GM12878 (cell line): ENCODE measurements at regions not wholly inside any gene's neighbourhood (a gene's known extent, or its start where the extent isn't known, plus 50 kb on each side); places are given as distances from the start of the nearest gene placed in this dataset.

Source experiments
- ATAC-seq: fragments of 200-7000 bp; cut with Tn5 transposase; 3 replicates; pipeline ENCODE4 v1.9.1; 2020; ENCODE audit warnings: mild to moderate bottlenecking, moderate library complexity
- BruUV-seq: library from RNA; stranded (reverse); fragments of 400-500 nt; replicated peaks from 2 replicates; lab custom pipeline; 2021; lab: Mats Ljungman, UMichigan
- CTCF ChIA-PET: fragments of 300-600 bp; sonication (Branson Sonifier 250); formaldehyde crosslinking; extraction: SDS; loops from one replicate; lab custom pipeline; 2021; ENCODE audit warnings: inconsistent platforms; lab: Yijun Ruan, JAX
- POLR2A ChIA-PET: fragments of 350-600 bp; formaldehyde crosslinking; extraction: SDS; loops from one replicate; lab custom pipeline; 2021; ENCODE audit warnings: inconsistent platforms; lab: Charles Lee
- RAD21 ChIA-PET: fragments of 300-600 bp; sonication (Branson Sonifier 250); formaldehyde crosslinking; loops from one replicate; lab custom pipeline; 2023; ENCODE audit warnings: antibody characterized with exemption; ENCODE audit not compliant: unreplicated experiment; lab: Charles Lee
- SMC1A ChIA-PET: fragments of 300-600 bp; sonication (Branson Sonifier 250); formaldehyde crosslinking; loops from one replicate; lab custom pipeline; 2023; ENCODE audit not compliant: unreplicated experiment, uncharacterized antibody; lab: Charles Lee
- DNase-seq: peaks from one replicate; pipeline ENCODE4 v3.0.0-alpha.2; 2011; ENCODE audit warnings: low read depth, low spot score
- FAIRE-seq: peaks from 3 replicates; lab custom pipeline; 2011; peaks lifted over from hg19 to GRCh38; lab: Jason Lieb, UNC
- H2AFZ ChIP-seq: 2 replicates; pipeline ENCODE4 v1.6.0; 2011; ENCODE audit warnings: low read depth, low read length, control low read depth; ENCODE audit not compliant: control insufficient read depth
- H3K27ac ChIP-seq: 2 replicates; pipeline ENCODE4 v1.5.1; 2011; ENCODE audit warnings: control low read depth; ENCODE audit not compliant: control insufficient read depth, insufficient read depth
- H3K27me3 ChIP-seq, 2 experiments: replicated peaks in 1 of 2; 2 replicates each; pipeline versions ENCODE4 v1.6.0 to v1.6.1; 2011; ENCODE audit warnings: low read length in 1 of 2; ENCODE audit not compliant: control insufficient read depth in 2 of 2, insufficient read depth in 2 of 2
- H3K36me3 ChIP-seq, 2 experiments: 2 replicates each; pipeline ENCODE4 v1.5.1; 2011; ENCODE audit warnings: low read length in 1 of 2; ENCODE audit not compliant: control insufficient read depth in 2 of 2, insufficient read depth in 2 of 2
- H3K4me1 ChIP-seq: 2 replicates; pipeline ENCODE4 v1.6.1; 2011; ENCODE audit warnings: mild to moderate bottlenecking, low read length, moderate library complexity, mixed read lengths; ENCODE audit not compliant: control insufficient read depth, insufficient read depth
- H3K4me2 ChIP-seq: 2 replicates; pipeline ENCODE4 v1.6.0; 2011; ENCODE audit warnings: control low read depth; ENCODE audit not compliant: control insufficient read depth, insufficient read depth
- H3K4me3 ChIP-seq: fragments of 200-600 bp; sonication (generic); 2 replicates; pipeline ENCODE4 v1.5.1; 2016
- H3K79me2 ChIP-seq: 2 replicates; pipeline ENCODE4 v1.6.0; 2011; ENCODE audit warnings: low read length; ENCODE audit not compliant: control insufficient read depth, insufficient read depth
- H3K9ac ChIP-seq: 2 replicates; pipeline ENCODE4 v1.8.0; 2011; ENCODE audit warnings: low read length, control low read depth, mixed read lengths; ENCODE audit not compliant: control insufficient read depth, insufficient read depth
- H3K9me3 ChIP-seq: replicated peaks from 3 replicates; pipeline ENCODE4 v1.5.1; 2011; ENCODE audit warnings: mild to moderate bottlenecking, low read length; ENCODE audit not compliant: control insufficient read depth, insufficient read depth
- H4K20me1 ChIP-seq: 2 replicates; pipeline ENCODE4 v1.6.0; 2011; ENCODE audit not compliant: control insufficient read depth, insufficient read depth
- BRCA1 ChIP-seq: IDR thresholded peaks from 2 replicates; pipeline ENCODE4 v1.6.1; 2011; ENCODE audit warnings: low read depth, low read length, improper control_type of control experiment
- CHD4 ChIP-seq: fragments of 200-600 bp; sonication (generic); IDR thresholded peaks from 2 replicates; pipeline ENCODE4 v1.6.1; 2016; ENCODE audit warnings: mild to moderate bottlenecking
- DPF2 ChIP-seq: fragments of 450-650 bp; IDR thresholded peaks from 2 replicates; pipeline ENCODE4 v1.6.1; 2017; ENCODE audit warnings: mild to moderate bottlenecking
- EGR1 ChIP-seq, 2 experiments: IDR thresholded peaks; 1 replicate in 1 of 2; 2 replicates in 1 of 2; pipeline ENCODE4 v1.6.1; 2011 to 2012; ENCODE audit warnings: low read depth in 2 of 2, low read length in 2 of 2, borderline replicate concordance in 1 of 2, mild to moderate bottlenecking in 1 of 2, moderate library complexity in 1 of 2
- MXI1 ChIP-seq: fragments of 150-350 bp; IDR thresholded peaks from 2 replicates; pipeline ENCODE4 v1.6.1; 2011; ENCODE audit warnings: low read depth, mild to moderate bottlenecking, inconsistent platforms, low read length, improper control_type of control experiment
- NFXL1 ChIP-seq: fragments of 450-650 bp; IDR thresholded peaks from 2 replicates; pipeline ENCODE4 v1.6.1; 2017; ENCODE audit warnings: antibody characterized with exemption, mild to moderate bottlenecking, borderline replicate concordance
- NR2F1 ChIP-seq: fragments of 450-650 bp; conservative IDR thresholded peaks from 2 replicates; pipeline ENCODE4 v1.6.1; 2017; ENCODE audit warnings: mild to moderate bottlenecking
- POLR2A ChIP-seq: IDR thresholded peaks from 2 replicates; pipeline ENCODE4 v1.6.1; 2011; ENCODE audit warnings: low read depth, mild to moderate bottlenecking, low read length
- RB1 ChIP-seq: fragments of 450-650 bp; formaldehyde crosslinking; IDR thresholded peaks from 2 replicates; pipeline ENCODE4 v1.6.1; 2017; ENCODE audit warnings: mild to moderate bottlenecking, borderline replicate concordance
- SIX5 ChIP-seq: IDR thresholded peaks from 2 replicates; pipeline ENCODE4 v1.6.1; 2011; ENCODE audit warnings: mild to moderate bottlenecking, low read depth, low read length, moderate library complexity; ENCODE audit not compliant: severe bottlenecking
- SRF ChIP-seq, 2 experiments: IDR thresholded peaks; 2 replicates each; pipeline ENCODE4 v1.6.1; 2011; ENCODE audit warnings: low read depth in 2 of 2, low read length in 2 of 2, mild to moderate bottlenecking in 1 of 2, moderate library complexity in 1 of 2
- ZBED1 ChIP-seq: IDR thresholded peaks from 2 replicates; pipeline ENCODE4 v1.6.1; 2016; ENCODE audit warnings: borderline replicate concordance
- in situ Hi-C: fragments of 300-500 bp; cut with MboI; formaldehyde crosslinking; loops from 9 replicates; pipeline ENCODE4 v1.14.3; 2018; ENCODE audit warnings: mixed read lengths
- intact Hi-C: fragments of 100-400 bp; cut with micrococcal nuclease; formaldehyde crosslinking; loops from one replicate; pipeline ENCODE4 v1.14.2; 2022; ENCODE audit not compliant: unreplicated experiment
- TF ChIP-seq, protein P1 (sequence below): fragments of 450-650 bp; IDR thresholded peaks from 2 replicates; pipeline ENCODE4 v1.6.1; 2014; ENCODE audit warnings: mild to moderate bottlenecking
- TF ChIP-seq, protein P2 (sequence below): fragments of 450-650 bp; formaldehyde crosslinking; IDR thresholded peaks from 2 replicates; pipeline ENCODE4 v1.4.0; 2020; ENCODE audit warnings: mild to moderate bottlenecking, moderate library complexity
- TF ChIP-seq, protein P3 (sequence below): fragments of 450-650 bp; IDR thresholded peaks from 2 replicates; pipeline ENCODE4 v1.6.1; 2017; ENCODE audit warnings: mild to moderate bottlenecking, moderate library complexity
- TF ChIP-seq, protein P4 (sequence below): IDR thresholded peaks from 2 replicates; pipeline ENCODE4 v1.6.1; 2012; ENCODE audit warnings: low read depth, low read length, improper control_type of control experiment
- TF ChIP-seq, protein P5 (sequence below): IDR thresholded peaks from 2 replicates; pipeline ENCODE4 v1.6.1; 2011; ENCODE audit warnings: low read depth, low read length, improper control_type of control experiment, borderline replicate concordance

DNA sequence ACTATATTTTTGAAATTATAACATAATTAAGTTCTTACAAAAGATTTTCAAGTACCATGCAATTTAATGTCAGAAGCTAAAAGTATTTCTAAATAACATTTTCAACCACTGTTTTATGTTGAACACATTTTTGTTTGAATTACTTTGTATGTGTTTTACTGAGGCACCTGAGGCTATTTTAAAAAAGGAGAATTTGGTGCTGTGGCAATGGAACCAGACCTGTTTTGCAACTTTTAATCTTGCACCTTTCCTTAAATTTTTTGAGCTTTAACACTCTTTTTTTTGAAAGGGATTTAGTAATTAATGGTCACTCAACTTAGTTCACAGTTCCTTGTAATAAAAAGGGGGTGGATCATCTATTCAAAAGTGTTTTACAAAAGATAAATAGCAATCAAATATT lies 561.6 kb downstream of the ZBBX start:
- Histone ChIP-seq H3K79me2 (no peaks in the 10 kb centered on the region), H3K27me3 (no peaks in the 10 kb centered on the region), H3K4me1 (no peaks in the 10 kb centered on the region), H4K20me1 (no peaks in the 10 kb centered on the region), H3K4me3 (no peak overlapping the region), H3K4me2 (no peak overlapping the region), H2AFZ (no peak overlapping the region), H3K27ac (no peak overlapping the region), H3K9me3 (no peaks in the 10 kb centered on the region), H3K36me3 (no peaks in the 10 kb centered on the region), H3K9ac (no peak overlapping the region)
- ATAC-seq (no peak), DNase-seq (no peak), FAIRE-seq (no peak)
- no TSS peak for BruUV-seq
- SMC1A ChIA-PET, result no interaction called here
- intact Hi-C loops, result no loop called here
- RAD21 ChIA-PET, result no interaction called here
- POLR2A ChIA-PET, result no interaction called here
- CTCF ChIA-PET, result interaction anchor here (1.1 kb wide), 1 partner anchor 19 kb away, joined by 4 read pairs; no protein-coding TSS in a partner anchor
- in situ Hi-C loops, result no loop called here
- no peak for TF ChIP-seq ZBED1
- no peak for TF ChIP-seq POLR2A
- no peak for TF ChIP-seq MXI1
- TF ChIP-seq, protein P1, sequence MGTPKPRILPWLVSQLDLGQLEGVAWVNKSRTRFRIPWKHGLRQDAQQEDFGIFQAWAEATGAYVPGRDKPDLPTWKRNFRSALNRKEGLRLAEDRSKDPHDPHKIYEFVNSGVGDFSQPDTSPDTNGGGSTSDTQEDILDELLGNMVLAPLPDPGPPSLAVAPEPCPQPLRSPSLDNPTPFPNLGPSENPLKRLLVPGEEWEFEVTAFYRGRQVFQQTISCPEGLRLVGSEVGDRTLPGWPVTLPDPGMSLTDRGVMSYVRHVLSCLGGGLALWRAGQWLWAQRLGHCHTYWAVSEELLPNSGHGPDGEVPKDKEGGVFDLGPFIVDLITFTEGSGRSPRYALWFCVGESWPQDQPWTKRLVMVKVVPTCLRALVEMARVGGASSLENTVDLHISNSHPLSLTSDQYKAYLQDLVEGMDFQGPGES, result no peak
- TF ChIP-seq, protein P2, sequence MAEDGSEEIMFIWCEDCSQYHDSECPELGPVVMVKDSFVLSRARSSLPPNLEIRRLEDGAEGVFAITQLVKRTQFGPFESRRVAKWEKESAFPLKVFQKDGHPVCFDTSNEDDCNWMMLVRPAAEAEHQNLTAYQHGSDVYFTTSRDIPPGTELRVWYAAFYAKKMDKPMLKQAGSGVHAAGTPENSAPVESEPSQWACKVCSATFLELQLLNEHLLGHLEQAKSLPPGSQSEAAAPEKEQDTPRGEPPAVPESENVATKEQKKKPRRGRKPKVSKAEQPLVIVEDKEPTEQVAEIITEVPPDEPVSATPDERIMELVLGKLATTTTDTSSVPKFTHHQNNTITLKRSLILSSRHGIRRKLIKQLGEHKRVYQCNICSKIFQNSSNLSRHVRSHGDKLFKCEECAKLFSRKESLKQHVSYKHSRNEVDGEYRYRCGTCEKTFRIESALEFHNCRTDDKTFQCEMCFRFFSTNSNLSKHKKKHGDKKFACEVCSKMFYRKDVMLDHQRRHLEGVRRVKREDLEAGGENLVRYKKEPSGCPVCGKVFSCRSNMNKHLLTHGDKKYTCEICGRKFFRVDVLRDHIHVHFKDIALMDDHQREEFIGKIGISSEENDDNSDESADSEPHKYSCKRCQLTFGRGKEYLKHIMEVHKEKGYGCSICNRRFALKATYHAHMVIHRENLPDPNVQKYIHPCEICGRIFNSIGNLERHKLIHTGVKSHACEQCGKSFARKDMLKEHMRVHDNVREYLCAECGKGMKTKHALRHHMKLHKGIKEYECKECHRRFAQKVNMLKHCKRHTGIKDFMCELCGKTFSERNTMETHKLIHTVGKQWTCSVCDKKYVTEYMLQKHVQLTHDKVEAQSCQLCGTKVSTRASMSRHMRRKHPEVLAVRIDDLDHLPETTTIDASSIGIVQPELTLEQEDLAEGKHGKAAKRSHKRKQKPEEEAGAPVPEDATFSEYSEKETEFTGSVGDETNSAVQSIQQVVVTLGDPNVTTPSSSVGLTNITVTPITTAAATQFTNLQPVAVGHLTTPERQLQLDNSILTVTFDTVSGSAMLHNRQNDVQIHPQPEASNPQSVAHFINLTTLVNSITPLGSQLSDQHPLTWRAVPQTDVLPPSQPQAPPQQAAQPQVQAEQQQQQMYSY (CRISPR knock-in tag), result no peak
- no peak for TF ChIP-seq RB1
- TF ChIP-seq DPF2, result no peak
- TF ChIP-seq NFXL1, result no peak
- no peak for TF ChIP-seq SIX5
- no peak for TF ChIP-seq BRCA1
- TF ChIP-seq, protein P3, sequence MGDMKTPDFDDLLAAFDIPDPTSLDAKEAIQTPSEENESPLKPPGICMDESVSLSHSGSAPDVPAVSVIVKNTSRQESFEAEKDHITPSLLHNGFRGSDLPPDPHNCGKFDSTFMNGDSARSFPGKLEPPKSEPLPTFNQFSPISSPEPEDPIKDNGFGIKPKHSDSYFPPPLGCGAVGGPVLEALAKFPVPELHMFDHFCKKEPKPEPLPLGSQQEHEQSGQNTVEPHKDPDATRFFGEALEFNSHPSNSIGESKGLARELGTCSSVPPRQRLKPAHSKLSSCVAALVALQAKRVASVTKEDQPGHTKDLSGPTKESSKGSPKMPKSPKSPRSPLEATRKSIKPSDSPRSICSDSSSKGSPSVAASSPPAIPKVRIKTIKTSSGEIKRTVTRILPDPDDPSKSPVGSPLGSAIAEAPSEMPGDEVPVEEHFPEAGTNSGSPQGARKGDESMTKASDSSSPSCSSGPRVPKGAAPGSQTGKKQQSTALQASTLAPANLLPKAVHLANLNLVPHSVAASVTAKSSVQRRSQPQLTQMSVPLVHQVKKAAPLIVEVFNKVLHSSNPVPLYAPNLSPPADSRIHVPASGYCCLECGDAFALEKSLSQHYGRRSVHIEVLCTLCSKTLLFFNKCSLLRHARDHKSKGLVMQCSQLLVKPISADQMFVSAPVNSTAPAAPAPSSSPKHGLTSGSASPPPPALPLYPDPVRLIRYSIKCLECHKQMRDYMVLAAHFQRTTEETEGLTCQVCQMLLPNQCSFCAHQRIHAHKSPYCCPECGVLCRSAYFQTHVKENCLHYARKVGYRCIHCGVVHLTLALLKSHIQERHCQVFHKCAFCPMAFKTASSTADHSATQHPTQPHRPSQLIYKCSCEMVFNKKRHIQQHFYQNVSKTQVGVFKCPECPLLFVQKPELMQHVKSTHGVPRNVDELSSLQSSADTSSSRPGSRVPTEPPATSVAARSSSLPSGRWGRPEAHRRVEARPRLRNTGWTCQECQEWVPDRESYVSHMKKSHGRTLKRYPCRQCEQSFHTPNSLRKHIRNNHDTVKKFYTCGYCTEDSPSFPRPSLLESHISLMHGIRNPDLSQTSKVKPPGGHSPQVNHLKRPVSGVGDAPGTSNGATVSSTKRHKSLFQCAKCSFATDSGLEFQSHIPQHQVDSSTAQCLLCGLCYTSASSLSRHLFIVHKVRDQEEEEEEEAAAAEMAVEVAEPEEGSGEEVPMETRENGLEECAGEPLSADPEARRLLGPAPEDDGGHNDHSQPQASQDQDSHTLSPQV, result no peak
- TF ChIP-seq, protein P4, sequence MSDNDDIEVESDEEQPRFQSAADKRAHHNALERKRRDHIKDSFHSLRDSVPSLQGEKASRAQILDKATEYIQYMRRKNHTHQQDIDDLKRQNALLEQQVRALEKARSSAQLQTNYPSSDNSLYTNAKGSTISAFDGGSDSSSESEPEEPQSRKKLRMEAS, result no peak
- TF ChIP-seq CHD4, result no peak
- no peak for TF ChIP-seq SRF (IDR thresholded peaks at IDR 0.05; ENCODE audit: low read depth in 2 of 2, low read length in 2 of 2)
- TF ChIP-seq, protein P5, sequence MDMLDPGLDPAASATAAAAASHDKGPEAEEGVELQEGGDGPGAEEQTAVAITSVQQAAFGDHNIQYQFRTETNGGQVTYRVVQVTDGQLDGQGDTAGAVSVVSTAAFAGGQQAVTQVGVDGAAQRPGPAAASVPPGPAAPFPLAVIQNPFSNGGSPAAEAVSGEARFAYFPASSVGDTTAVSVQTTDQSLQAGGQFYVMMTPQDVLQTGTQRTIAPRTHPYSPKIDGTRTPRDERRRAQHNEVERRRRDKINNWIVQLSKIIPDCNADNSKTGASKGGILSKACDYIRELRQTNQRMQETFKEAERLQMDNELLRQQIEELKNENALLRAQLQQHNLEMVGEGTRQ, result no peak
- TF ChIP-seq NR2F1, result no peak
- no peak for TF ChIP-seq EGR1 (IDR thresholded peaks at IDR 0.05; ENCODE audit: borderline replicate concordance in 1 of 2, low read depth in 2 of 2, low read length in 2 of 2)
